Activated CD4-positive, alpha-beta T cell treated with anti-CD3 and anti-CD28 coated beads, Interleukin-10, Interleukin-2, amounts not matched to agents 100 ng/mL and 50 ng/mL, durations not matched to agents 16 hours and 8 hours (primary cell): ENCODE measurements at regions not wholly inside any gene's neighbourhood (a gene's known extent, or its start where the extent isn't known, plus 50 kb on each side); places are given as distances from the start of the nearest gene placed in this dataset.

ENCODE experiments used
- DNase-seq: peaks from one replicate; pipeline ENCODE4 v3.0.0-alpha.2; 2020

DNA sequence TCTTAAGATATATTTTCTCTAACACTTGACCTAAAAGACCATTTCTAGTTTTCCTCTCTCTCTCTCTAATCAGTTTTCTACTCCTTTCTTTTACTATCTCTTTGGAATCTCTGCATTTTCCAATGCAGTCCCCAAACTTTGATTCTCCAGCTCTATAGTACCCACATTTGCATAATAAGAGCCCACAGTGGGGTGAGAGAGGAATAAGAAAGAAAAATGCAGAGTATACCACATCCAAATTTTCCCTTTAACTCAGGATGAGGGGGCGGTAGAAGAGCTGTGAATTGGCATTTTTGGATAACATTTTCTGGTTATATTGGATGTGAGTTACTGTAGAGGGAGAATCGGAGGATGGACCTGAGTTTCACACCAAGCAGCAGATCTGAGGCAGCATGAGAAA, 74.4 kb upstream of the SOD3 start:
- DNase-seq, result no peak

DNA sequence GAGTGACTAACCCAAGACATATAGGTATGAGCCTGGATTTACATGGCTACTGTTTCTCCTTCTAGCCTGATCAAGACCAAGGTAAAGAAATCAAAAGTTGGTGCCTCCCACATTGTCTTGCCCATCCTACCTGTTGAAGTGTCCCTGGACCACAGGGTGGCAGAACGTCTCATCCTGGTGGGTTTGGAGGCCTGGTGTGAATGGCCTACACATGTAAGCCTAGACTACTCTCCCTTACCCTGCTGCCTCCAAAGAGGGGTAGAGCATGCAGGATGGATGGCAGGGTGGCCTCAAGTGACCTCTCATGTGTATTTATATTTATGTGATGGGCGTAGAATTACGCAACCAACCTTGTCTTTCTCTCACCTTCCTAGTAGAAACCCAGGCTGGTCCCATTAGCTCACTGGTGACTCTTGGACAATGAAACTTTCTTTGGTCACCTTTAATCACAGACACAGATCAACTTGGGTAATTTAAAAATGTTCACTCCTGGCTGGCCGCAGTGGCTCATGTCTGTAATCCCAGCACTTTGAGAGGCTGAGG, 73.3 kb upstream of the SOD3 start:
- DNase-seq, result no peak

DNA sequence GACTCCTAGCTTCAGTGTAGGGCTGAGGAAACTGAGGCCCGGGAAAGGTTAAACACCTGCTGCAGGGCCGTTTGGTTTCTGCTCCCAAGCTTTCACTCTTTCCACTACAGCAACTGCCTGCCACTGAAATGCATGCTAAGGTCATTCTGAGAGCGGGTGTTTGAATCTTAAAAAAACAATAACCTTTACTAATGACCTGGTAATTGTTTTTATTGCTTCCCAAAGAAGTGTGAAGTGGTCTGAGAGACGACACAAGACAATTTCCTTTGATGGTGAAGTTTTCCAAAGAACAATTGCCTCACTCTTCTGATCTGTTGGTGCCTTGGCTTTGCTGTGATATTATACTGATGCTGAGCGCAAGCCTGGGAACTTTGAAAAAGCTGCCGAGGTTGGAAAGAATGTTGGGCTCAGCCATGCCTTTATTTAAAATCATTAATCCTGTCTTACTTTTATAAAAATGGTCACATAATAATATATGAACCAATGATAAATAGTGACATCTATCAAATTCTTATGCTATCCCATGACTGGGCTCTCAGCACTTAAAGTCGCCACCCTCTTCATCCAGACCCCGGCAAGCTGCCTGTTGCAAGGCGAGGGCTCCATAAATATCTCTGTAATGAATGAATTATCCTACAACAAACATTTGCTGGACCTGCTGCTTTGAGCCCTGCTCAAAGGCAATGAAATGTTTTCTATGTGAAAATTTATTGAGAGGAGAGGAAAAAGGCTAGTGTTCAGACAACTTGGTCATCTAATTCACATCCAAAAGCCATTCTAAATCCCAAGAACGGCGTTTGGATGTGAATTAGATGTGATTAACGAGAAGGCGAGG, 67.8 kb upstream of the SOD3 start:
- no peak for DNase-seq

DNA sequence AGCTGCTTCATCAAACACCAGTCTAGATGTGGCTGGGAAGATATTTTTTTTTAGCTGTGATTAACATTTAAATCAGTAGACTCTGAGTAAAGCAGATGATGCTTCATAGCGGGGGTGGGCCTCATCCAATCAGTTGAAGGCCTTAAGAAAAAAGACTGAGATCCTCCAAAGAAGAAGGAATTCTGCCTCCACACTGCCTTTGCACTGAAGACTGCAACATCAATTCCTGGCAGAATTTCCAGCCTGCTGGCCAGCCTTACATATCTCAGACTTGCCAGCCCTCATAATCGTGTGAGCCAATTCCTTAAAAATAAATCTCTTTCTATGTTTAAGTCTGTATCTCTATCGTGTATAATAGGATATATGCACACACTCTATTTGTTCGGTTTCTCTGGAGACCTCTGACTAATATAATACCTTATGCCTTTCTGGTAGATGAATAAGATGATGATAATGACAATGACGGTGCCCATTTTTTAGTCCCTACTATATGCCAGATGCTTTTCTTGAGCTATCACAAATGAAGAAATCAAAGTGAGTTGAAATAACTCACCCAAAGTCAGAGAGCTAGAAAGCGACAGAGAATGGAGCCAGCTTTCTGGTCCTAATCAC, 66.1 kb upstream of the SOD3 start:
- DNase-seq, result no peak

DNA sequence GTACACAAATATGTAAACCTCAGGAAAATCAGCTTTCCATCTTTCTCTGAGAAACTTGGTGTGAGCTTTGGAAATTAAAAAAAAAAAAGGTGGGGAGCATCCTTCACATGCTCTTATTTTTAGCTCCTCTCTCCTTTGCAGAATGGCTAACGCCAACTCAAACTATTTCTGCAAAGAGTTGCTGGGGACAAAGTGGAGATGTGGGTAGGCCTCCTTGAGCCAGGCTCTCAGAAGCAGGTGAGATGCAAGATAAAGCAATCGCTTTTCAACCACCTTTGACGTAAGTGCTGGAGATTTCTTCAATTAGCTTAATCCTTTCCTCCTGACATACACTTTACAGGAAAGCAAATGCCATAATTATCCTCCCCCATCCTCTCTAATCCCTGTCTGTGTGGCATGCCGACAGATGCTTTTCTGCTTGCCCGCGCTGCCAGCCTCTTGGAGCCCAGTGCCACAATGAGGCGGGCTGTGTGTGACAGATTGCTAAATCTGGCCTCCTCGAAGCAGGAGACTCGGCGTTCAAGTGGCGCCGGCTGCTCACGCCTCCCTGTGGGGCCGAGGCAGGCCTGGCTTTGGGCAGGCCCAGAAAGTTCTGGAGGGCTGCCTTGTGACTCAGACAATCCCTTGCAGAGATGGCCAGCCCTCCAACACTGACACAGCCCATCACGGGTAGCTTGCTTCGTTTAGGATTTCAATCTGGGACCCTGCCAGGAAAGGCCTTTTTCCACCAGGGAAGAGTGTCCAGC, 64.9 kb upstream of the SOD3 start:
- DNase-seq, result no peak

DNA sequence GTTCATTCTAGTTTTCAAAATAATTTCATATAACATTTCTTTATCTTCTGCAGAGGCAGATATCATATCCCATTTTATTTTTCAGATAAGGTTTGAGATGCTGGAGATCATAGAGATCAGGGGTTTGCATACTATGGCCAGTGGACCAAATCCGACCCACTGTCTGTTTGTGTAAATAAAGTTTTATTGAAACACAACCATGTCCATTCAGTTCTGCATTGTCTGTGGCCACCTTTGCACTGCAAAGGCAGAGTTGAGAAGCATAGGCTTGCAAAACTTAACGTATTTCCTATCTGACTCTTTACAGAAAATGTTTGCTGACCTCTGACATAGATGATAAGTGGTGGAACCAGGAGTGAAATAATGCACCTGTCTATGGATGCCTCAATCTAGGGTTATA, 63.9 kb upstream of the SOD3 start:
- DNase-seq, result no peak

DNA sequence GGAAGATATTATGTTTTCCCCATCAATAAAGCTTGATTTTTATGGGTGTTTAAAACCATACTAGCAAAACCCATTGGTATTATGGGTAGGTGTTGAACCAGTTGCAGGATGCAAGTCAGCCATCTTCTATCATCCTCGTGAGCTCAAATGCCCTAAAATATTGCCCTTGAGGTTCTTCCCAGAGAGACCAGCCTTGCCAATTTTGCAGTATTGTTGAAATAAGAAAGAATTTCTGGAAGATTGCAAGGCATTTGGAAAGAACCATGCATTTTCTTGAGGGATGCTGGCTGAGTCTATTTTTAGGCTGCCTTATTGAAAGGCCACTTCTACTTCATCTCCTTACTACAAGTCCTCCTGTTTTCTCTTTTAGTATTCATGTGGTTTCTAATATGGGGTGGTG, 60.9 kb upstream of the SOD3 start:
- no peak for DNase-seq

DNA sequence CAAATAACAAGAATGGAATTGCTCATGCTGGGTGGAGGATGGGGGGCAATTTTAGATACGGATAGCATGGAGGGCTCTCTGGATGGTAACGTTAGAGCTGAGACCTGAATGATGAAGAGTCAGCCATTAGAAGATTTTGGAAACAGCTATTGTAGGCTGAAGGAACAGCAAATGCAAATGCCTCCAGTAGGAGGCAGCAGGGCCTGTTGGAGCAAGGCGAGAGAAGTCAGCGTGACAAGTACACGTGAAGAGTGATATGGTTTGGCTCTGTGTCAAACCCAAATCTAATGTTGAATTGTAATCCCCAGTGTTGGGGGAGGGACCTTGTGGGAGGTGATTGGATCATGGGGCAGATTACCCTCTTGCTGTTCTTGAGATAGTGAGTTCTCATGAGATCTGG, 59.3 kb upstream of the SOD3 start:
- DNase-seq, result peak; percentile 2

DNA sequence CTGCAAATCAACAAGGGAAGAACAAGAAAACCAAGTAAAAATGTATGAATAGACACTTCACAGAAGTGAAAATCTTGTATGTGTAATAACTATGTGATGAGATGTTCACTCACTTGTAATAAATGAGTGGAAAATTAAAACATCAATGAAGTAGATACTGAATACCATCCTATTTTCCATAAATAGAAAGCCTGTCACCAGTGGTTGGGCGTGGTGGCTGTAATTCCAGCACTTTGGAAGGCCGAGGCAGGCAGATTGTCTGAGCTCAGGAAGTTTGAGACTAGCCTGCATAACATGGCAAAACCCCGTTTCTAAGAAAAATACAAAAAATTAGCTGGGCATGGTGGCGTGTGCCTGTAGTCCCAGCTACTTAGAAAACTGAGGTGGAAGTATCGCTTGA, 53.5 kb upstream of the SOD3 start:
- DNase-seq, result no peak

DNA sequence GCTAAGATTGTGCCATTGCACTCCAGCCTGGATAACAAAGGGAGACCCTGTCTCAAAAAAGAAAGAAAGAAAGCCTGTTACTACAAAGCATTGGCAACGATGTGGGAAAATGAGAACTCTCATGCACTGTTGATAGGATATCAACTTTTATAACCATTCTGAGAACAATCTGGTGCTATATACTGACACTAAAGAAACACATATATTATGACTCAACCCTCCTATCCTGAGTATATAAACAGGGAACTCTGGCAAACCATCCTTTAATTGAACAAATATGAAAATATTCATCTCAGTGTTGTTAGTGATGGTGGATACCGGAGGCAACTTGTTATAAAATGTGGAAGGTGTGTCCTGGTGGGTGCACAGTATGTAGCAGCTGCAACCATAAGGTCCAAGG, 53.0 kb upstream of the SOD3 start:
- no peak for DNase-seq

DNA sequence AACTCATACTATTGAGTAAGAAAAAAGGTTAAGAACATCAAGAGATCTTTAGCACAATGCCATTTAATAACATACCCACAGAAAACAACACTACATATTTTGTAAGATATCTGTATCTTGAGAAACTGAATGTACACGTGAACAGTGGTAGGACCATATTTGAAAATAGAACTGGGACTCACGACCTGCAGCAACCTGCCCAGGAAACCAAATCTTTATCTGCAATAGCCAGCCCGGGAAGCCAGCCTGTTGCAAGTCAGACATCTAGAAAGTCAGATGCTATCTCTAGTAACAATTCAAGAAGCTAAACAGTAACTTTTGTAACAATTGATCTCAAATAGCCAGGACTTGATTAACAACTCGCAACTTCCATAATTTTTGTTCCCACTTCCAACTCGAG, 52.6 kb upstream of the SOD3 start:
- DNase-seq, result no peak

DNA sequence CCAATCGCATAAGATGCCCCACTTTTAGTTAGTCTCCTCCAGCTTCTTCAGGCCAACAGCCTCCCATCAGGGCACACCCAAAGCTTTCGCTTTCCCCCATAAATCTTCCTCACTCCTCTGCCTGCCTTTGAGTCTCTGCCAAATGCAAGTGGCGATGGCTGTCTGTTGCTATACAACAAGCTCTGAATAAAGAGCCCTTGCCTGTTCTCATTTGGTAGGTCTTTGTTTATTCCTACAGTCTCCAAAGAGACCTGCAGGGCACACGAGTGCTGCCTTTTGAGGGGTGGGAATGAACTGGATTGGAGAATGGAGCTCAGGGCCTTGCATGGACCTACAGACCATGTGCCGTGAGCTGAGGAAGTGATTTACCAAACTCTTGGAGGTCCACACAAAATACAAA, 52.2 kb upstream of the SOD3 start:
- no peak for DNase-seq

DNA sequence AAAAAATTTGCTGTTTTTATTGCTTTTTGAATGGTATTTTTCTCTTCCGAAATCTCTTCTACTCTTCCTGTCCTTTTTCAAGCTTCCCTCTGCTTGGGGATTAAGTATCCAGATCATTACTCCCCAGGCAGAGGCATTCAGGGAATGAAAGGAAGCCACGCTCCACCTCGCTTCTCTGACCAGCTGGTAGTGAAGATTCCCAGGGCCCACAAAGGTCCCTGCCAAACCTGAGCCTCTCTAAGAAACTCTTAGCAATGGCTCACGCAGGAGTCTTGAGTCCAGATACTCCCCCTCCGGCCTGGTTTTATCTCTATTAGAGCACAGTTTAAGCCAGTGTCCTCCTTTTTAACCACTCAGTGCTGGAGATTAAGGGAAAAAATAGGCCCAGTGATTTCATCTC, 51.4 kb upstream of the SOD3 start:
- DNase-seq, result no peak

DNA sequence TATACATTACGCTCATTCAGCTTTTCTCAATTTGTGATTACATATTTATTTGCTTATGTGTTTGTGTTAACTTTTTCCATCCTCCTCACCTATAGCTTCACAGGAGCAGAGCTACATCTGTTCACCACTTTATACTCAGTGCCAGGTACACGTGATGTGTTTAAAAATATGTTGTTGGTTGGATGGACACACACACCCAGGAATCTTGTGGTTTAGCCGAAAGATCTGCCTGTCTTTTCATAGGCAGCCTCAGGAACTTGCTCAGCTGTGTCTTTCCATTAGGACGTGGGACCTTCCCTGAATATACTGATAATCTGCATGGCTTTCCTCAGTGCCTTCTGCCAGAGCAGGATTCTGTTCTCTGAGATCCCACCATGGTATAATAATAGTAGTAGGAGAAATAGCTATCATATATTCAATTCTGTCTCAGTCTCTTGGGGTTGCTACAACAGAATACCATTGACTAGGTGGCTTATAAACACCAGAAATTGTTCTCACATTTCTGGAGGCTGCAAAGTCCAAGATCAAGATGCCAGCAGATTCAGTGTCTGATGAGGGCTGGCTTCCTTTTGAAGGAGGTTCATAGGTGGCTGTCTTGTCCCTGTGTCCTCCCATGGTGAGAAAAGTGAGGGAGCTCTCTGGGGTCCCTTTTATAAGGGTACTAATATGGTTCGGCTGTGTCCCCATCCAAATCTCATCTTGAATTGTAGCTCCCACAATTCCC, 50.0 kb upstream of the SOD3 start:
- no peak for DNase-seq
